ENCODE measurements at regions not wholly inside any gene's neighbourhood (a gene's known extent, or its start where the extent isn't known, plus 50 kb on each side); places are given as distances from the start of the nearest gene placed in this dataset.

DNA sequence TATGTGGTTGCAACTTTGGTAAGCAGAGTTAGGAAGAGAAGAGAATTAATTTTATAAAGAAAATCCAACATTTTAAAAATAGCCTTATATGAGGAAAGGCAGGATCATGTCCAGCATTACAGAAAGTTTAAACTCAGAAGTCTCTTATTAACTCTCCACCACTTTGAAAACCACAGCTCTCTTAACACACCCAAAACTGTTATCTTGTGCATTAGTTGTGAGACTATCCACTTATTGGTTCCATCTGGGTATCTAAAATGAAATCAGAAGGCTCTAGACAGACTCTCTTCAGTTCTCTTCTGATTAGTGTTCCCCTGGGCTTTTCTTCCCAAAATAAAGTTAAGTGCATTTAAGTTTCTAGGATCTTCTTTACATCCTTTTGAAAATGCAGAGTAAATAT, 251.5 kb downstream of the TXNL1 start:
- TF ChIP-seq POLR2A (IDR thresholded peaks at IDR 0.05; ENCODE audit: low read depth, low read length): no peak
- no peak for TF ChIP-seq POLR2AphosphoS5 (IDR thresholded peaks at IDR 0.05; ENCODE audit: low read depth, low read length)

All from GM12892 (cell line).